ENCODE measurements at regions not wholly inside any gene's neighbourhood (a gene's known extent, or its start where the extent isn't known, plus 50 kb on each side); places are given as distances from the start of the nearest gene placed in this dataset.

DNA sequence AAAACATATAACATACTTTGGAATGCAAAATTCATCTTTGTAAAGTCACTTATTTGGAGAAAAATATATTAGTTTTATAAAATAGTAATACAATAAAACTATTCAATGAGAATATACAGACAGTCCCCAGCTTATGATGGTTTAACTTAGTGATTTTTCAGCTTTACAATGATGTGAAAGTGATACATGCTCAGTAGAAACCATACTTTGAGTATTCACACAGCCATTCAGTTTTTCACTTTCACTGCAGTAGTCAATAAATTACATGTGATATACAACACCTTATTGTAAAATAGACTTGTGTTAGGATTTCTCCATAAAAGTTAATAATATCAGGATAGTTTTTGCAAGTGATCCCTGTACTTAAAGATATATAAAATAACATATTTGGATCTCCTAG is 436.0 kb downstream of the CENPC start:
- no peaks in the 10 kb centered on the region for H3K27me3 ChIP-seq
- no peak overlapping the region for H3K27ac ChIP-seq
- no peak overlapping the region for H3K4me3 ChIP-seq
- TF ChIP-seq, protein P1, sequence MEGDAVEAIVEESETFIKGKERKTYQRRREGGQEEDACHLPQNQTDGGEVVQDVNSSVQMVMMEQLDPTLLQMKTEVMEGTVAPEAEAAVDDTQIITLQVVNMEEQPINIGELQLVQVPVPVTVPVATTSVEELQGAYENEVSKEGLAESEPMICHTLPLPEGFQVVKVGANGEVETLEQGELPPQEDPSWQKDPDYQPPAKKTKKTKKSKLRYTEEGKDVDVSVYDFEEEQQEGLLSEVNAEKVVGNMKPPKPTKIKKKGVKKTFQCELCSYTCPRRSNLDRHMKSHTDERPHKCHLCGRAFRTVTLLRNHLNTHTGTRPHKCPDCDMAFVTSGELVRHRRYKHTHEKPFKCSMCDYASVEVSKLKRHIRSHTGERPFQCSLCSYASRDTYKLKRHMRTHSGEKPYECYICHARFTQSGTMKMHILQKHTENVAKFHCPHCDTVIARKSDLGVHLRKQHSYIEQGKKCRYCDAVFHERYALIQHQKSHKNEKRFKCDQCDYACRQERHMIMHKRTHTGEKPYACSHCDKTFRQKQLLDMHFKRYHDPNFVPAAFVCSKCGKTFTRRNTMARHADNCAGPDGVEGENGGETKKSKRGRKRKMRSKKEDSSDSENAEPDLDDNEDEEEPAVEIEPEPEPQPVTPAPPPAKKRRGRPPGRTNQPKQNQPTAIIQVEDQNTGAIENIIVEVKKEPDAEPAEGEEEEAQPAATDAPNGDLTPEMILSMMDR (IDR thresholded peaks at IDR 0.05), result no peak
- H3K9me3 ChIP-seq, result no peaks in the 10 kb centered on the region
- intact Hi-C loops (cut with DNase I; ENCODE audit: low total_unique reads), result no loop called here
- DNase-seq, result no peak
- H3K4me1 ChIP-seq, result no peaks in the 10 kb centered on the region
- H3K36me3 ChIP-seq, result no peaks in the 10 kb centered on the region

GRCh38 chr4:67106861-67107460 is 438.3 kb downstream of the CENPC start:
- no peaks in the 10 kb centered on the region for H3K9me3 ChIP-seq
- DNase-seq, result no peak
- no peak overlapping the region for H3K4me3 ChIP-seq
- no peak overlapping the region for H3K27ac ChIP-seq
- no peak for TF ChIP-seq POLR2A (IDR thresholded peaks at IDR 0.05)
- TF ChIP-seq, protein P1 (IDR thresholded peaks at IDR 0.05), result no peak
- H3K27me3 ChIP-seq, result no peaks in the 10 kb centered on the region
- intact Hi-C loops (cut with DNase I; ENCODE audit: low total_unique reads), result no loop called here
- no peaks in the 10 kb centered on the region for H3K36me3 ChIP-seq
- no peaks in the 10 kb centered on the region for H3K4me1 ChIP-seq

GRCh38 chr4:67104145-67104544 is 441.2 kb downstream of the CENPC start:
- intact Hi-C loops (cut with DNase I; ENCODE audit: low total_unique reads), result no loop called here
- no peaks in the 10 kb centered on the region for H3K27me3 ChIP-seq
- H3K9me3 ChIP-seq, result no peaks in the 10 kb centered on the region
- no peak overlapping the region for H3K27ac ChIP-seq
- TF ChIP-seq, protein P1 (IDR thresholded peaks at IDR 0.05), result no peak
- TF ChIP-seq POLR2A (IDR thresholded peaks at IDR 0.05), result no peak
- H3K36me3 ChIP-seq, result no peaks in the 10 kb centered on the region
- no peak for DNase-seq
- H3K4me3 ChIP-seq, result no peak overlapping the region
- no peaks in the 10 kb centered on the region for H3K4me1 ChIP-seq

DNA sequence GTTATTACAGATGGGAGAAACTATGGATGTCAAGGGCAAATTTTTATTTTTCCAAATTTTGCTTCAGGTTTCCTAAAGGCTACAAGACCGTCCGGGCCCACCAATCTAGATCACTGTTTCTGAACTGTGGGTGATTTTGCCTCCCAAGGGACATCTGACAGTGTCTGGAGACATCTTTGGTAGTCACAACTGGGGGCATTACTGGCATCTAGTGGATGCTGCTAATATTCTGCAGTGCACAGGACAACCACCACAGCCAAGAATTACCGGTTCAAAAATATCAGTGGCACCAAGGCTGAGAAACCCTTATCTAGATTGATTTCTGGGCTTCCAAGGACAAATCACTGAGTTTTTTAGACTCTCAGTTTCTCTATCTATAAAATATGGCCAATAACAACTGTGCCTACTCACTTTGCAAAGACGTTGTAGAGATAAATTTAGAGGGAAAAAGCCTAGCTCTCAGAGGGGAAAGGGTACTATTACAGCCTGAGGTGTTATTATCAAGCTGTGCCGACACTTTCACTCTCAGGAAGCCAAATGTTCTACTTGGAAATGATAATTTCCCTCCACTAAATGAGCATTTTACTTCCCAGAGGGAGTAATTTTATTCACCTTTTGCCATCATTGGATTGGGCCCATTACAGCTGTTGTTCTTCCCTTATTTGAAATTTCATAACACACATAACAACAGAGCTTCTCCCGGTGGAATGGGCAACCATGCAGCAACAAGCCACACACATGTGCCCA is 442.1 kb downstream of the CENPC start:
- H3K4me3 ChIP-seq, result no peak overlapping the region
- no peaks in the 10 kb centered on the region for H3K27me3 ChIP-seq
- no peaks in the 10 kb centered on the region for H3K9me3 ChIP-seq
- DNase-seq, result no peak
- no peaks in the 10 kb centered on the region for H3K36me3 ChIP-seq
- TF ChIP-seq, protein P1 (IDR thresholded peaks at IDR 0.05), result no peak
- no peak for TF ChIP-seq POLR2A (IDR thresholded peaks at IDR 0.05)
- no peak overlapping the region for H3K27ac ChIP-seq
- no peaks in the 10 kb centered on the region for H3K4me1 ChIP-seq
- intact Hi-C loops (cut with DNase I; ENCODE audit: low total_unique reads), result no loop called here

DNA sequence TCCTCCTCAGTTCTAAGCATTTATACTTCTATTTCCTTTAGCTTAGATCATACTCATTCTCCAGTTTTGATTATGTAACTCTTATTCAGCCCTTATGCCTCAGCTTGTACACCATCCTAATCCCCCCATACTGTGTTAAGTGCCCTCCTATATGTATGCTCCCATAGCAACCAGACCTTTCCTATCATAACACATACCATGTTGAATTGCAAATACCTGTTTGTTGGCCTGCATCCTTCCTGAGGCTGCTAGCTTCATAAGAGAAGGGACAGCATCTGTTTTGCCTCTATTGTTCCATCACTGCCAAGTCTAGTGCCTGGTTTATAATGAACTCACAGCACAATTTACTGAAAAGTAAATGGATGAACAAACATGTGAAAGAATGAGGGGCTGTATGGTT is 443.7 kb downstream of the CENPC start:
- intact Hi-C loops (cut with DNase I; ENCODE audit: low total_unique reads), result no loop called here

More for the DNA sequence above, 443.7 kb downstream of the CENPC start:
- no peak overlapping the region for H3K27ac ChIP-seq
- no peaks in the 10 kb centered on the region for H3K4me1 ChIP-seq
- H3K9me3 ChIP-seq, result no peaks in the 10 kb centered on the region
- H3K27me3 ChIP-seq, result no peaks in the 10 kb centered on the region
- TF ChIP-seq, protein P1 (IDR thresholded peaks at IDR 0.05), result no peak
- TF ChIP-seq POLR2A (IDR thresholded peaks at IDR 0.05), result no peak
- H3K4me3 ChIP-seq, result no peak overlapping the region
- no peaks in the 10 kb centered on the region for H3K36me3 ChIP-seq
- no peak for DNase-seq

Data from uterus (tissue), 3 donors.